ENCODE measurements at regions not wholly inside any gene's neighbourhood (a gene's known extent, or its start where the extent isn't known, plus 50 kb on each side); places are given as distances from the start of the nearest gene placed in this dataset.

DNA sequence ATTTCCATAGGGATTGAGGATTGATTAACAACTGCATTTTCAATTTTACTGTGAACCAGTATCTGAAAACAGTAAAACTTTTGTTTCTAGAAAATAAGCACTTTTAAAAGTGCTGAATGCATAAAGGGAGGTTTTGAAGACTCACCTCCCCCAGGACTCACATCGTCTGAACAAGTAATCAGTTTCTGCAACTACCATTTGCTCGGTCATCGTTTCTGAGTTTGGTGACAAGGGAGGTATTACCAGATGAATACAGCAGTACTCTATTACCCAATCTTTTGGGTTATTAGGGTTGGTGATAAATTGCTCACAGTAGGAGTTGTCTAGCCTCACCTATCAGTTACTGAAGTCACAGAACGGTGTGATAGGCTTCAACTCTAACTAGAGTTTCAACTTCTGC is 234.5 kb upstream of the FN1 start:
- no peak overlapping the region for H3K27ac ChIP-seq (ENCODE audit: low read depth, low read length)
- H2BK120ac ChIP-seq (replicated peaks; ENCODE audit: low read depth, low read length): no peak overlapping the region
- H4K5ac ChIP-seq (ENCODE audit: insufficient read length, low read depth, low read length): no peak overlapping the region
- no peak overlapping the region for H2BK12ac ChIP-seq (ENCODE audit: low read depth, low read length)
- no peaks in the 10 kb centered on the region for H4K20me1 ChIP-seq (replicated peaks in 1 of 2; ENCODE audit: control insufficient read depth in 1 of 2, insufficient read depth in 2 of 2, low read length in 2 of 2)
- no peaks in the 10 kb centered on the region for H3K36me3 ChIP-seq (ENCODE audit: control insufficient read depth in 2 of 4, insufficient read depth in 4 of 4, low read length in 3 of 4)
- H3K23me2 ChIP-seq (ENCODE audit: low read depth, low read length): no peaks in the 10 kb centered on the region
- H3K4me1 ChIP-seq (replicated peaks in 1 of 4; ENCODE audit: control insufficient read depth in 3 of 4, insufficient read depth in 4 of 4, low read length in 3 of 4): no peaks in the 10 kb centered on the region
- no peak overlapping the region for H3K23ac ChIP-seq (ENCODE audit: insufficient read length)
- DNase-seq (ENCODE audit: low read depth in 1 of 2, low spot score in 2 of 2): no peak
- no peaks in the 10 kb centered on the region for H3K27me3 ChIP-seq (replicated peaks in 1 of 4; ENCODE audit: control insufficient read depth in 3 of 4, extremely low read depth in 1 of 4, insufficient read depth in 3 of 4, low read length in 3 of 4)
- H2BK20ac ChIP-seq (ENCODE audit: low read length): no peak overlapping the region
- no peak overlapping the region for H4K8ac ChIP-seq (ENCODE audit: extremely low read depth, insufficient read depth, low read length)
- 89% methylated on average over 4 of the region's 4 CpGs; no CpG with 5 or more reads in 1 of the 2 experiments for WGBS, 2 experiments (ENCODE audit: extremely low coverage in 1 of 2, insufficient coverage in 1 of 2, insufficient read length in 1 of 2, insufficient replicate concordance in 2 of 2, low coverage in 1 of 2, low lambda C conversion rate in 2 of 2, missing lambda C conversion rate in 1 of 2)
- TF ChIP-seq RAD21 (IDR thresholded peaks at IDR 0.05 in 1 of 2, conservative IDR thresholded peaks at IDR 0.05 in 1 of 2; ENCODE audit: low read depth in 2 of 2, low read length in 2 of 2) (no peak), ZNF274 (IDR thresholded peaks at IDR 0.05; ENCODE audit: borderline replicate concordance, extremely low read depth, low read length) (no peak)
- no peak overlapping the region for H3K56ac ChIP-seq (replicated peaks; ENCODE audit: insufficient read length, low read depth, low read length)
- no peak overlapping the region for H3K18ac ChIP-seq (ENCODE audit: extremely low read depth, low read length)
- no peak overlapping the region for H2AFZ ChIP-seq (ENCODE audit: low read length)
- no peak overlapping the region for H2BK5ac ChIP-seq (ENCODE audit: low read depth, low read length)
- H3K79me1 ChIP-seq (ENCODE audit: low read depth, low read length): no peaks in the 10 kb centered on the region
- no peaks in the 10 kb centered on the region for H3K79me2 ChIP-seq (ENCODE audit: control insufficient read depth in 1 of 2, insufficient read depth in 2 of 2, low read length in 2 of 2)
- H2BK15ac ChIP-seq (ENCODE audit: low read length): no peak overlapping the region
- H2AK5ac ChIP-seq (ENCODE audit: low read depth, low read length): no peak overlapping the region
- CTCF ChIA-PET (ENCODE audit: partially characterized antibody): interaction anchor here (0.8 kb wide), 1 partner anchor 141 kb away, joined by 3 read pairs; no protein-coding TSS in a partner anchor
- H3K4me2 ChIP-seq (ENCODE audit: insufficient read depth in 1 of 2, low read depth in 2 of 2, low read length in 2 of 2): no peak overlapping the region
- H3K9me3 ChIP-seq (ENCODE audit: insufficient read depth in 2 of 2, low read depth in 1 of 2, low read length in 1 of 2): no peaks in the 10 kb centered on the region
- POLR2A ChIA-PET (ENCODE audit: partially characterized antibody): no interaction called here
- H3K4ac ChIP-seq (replicated peaks; ENCODE audit: insufficient read length, low read depth, low read length): no peak overlapping the region
- no peak overlapping the region for H3K4me3 ChIP-seq (ENCODE audit: extremely low read depth in 1 of 4, insufficient read depth in 2 of 4, low read depth in 3 of 4, low read length in 4 of 4)
- no peak overlapping the region for H3K9ac ChIP-seq (replicated peaks in 1 of 4; ENCODE audit: extremely low read depth in 1 of 4, low read depth in 3 of 4, low read length in 3 of 4)
- no peak overlapping the region for H4K91ac ChIP-seq (replicated peaks; ENCODE audit: insufficient read length, low read length)
- no peak overlapping the region for H3K14ac ChIP-seq (ENCODE audit: insufficient read length)
- FAIRE-seq: no peak

Measured in H1 (cell line).